Ovary (tissue), 3 donors: ENCODE measurements at regions not wholly inside any gene's neighbourhood (a gene's known extent, or its start where the extent isn't known, plus 50 kb on each side); places are given as distances from the start of the nearest gene placed in this dataset.

Source experiments
- EP300 ChIP-seq: sonication (generic); formaldehyde crosslinking; IDR thresholded peaks from one replicate; pipeline ENCODE4 v1.6.1; 2017; ENCODE audit warnings: antibody characterized with exemption
- TF ChIP-seq, protein P1 (sequence below), 3 donors: fragments of 450-650 bp in 2 of 3; fragments of 200-600 bp in 1 of 3; IDR thresholded peaks; one replicate each; pipeline versions ENCODE4 v1.5.1 to v1.8.0; 2016 to 2022; ENCODE audit warnings: antibody characterized with exemption in 3 of 3, mild to moderate bottlenecking in 1 of 3
- donor health status: DM: no; HTN: no; CAD: no.

DNA sequence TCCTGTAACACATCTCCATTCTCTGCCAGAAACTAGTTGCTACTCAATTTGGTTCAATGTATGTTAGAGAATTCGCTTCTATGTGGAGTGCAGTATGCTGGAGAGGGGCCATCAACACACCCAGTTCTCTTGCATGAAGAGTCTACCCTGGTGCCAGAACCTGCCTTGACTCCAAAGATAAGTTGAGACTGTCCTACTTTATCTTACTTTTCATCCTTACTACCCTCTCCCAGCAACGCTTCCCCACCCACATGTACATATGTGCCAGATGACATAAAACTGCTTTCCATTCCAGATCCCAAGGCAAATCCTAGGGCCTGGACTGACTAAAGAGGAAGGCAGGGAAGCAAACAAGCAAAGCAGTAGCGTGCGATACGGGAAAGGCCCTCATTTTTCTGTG is 442.6 kb upstream of the THRB start:
- TF ChIP-seq EP300: no peak
- TF ChIP-seq, protein P1, sequence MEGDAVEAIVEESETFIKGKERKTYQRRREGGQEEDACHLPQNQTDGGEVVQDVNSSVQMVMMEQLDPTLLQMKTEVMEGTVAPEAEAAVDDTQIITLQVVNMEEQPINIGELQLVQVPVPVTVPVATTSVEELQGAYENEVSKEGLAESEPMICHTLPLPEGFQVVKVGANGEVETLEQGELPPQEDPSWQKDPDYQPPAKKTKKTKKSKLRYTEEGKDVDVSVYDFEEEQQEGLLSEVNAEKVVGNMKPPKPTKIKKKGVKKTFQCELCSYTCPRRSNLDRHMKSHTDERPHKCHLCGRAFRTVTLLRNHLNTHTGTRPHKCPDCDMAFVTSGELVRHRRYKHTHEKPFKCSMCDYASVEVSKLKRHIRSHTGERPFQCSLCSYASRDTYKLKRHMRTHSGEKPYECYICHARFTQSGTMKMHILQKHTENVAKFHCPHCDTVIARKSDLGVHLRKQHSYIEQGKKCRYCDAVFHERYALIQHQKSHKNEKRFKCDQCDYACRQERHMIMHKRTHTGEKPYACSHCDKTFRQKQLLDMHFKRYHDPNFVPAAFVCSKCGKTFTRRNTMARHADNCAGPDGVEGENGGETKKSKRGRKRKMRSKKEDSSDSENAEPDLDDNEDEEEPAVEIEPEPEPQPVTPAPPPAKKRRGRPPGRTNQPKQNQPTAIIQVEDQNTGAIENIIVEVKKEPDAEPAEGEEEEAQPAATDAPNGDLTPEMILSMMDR (IDR thresholded peaks at IDR 0.05): no peak
